Panc1 (cell line): ENCODE measurements at regions not wholly inside any gene's neighbourhood (a gene's known extent, or its start where the extent isn't known, plus 50 kb on each side); places are given as distances from the start of the nearest gene placed in this dataset.

ENCODE experiments used
- ATAC-seq: fragments of 200-7000 bp; cut with Tn5 transposase; 2 replicates; pipeline ENCODE4 v1.9.1; 2020; ENCODE audit warnings: mild to moderate bottlenecking, moderate library complexity
- BruUV-seq: library from RNA; stranded (reverse); fragments of 400-500 nt; replicated peaks from 2 replicates; lab custom pipeline; 2021; lab: Mats Ljungman, UMichigan
- CTCF ChIA-PET: fragments of 300-600 bp; sonication (Branson Sonifier 250); formaldehyde crosslinking; loops from one replicate; lab custom pipeline; 2022; ENCODE audit warnings: antibody characterized with exemption; lab: Charles Lee
- POLR2A ChIA-PET: fragments of 300-600 bp; sonication (Branson Sonifier 250); formaldehyde crosslinking; loops from one replicate; lab custom pipeline; 2022; ENCODE audit warnings: antibody characterized with exemption; lab: Charles Lee
- DNase-seq: peaks from one replicate; pipeline ENCODE4 v3.0.0-alpha.2; 2010; ENCODE audit warnings: low read depth, low spot score
- H3K27ac ChIP-seq: 2 replicates; pipeline ENCODE4 v1.5.1; 2011; ENCODE audit warnings: mild to moderate bottlenecking, low read length, inconsistent platforms
- H3K27me3 ChIP-seq: fragments of 200-500 bp; sonication (Bioruptor generic); 2 replicates; pipeline ENCODE4 v1.6.0; 2014; ENCODE audit warnings: low read length, inconsistent platforms; ENCODE audit not compliant: control insufficient read depth, insufficient read depth
- H3K36me3 ChIP-seq: fragments of 200-500 bp; sonication (Bioruptor generic); 2 replicates; pipeline ENCODE4 v1.5.1; 2014; ENCODE audit warnings: inconsistent platforms, mild to moderate bottlenecking, low read length, moderate library complexity; ENCODE audit not compliant: control insufficient read depth, insufficient read depth
- H3K4me1 ChIP-seq: 2 replicates; pipeline ENCODE4 v1.5.1; 2011; ENCODE audit warnings: inconsistent platforms, mild to moderate bottlenecking, low read length, moderate library complexity; ENCODE audit not compliant: control insufficient read depth, insufficient read depth
- H3K4me3 ChIP-seq, 2 experiments: 2 replicates each; pipeline ENCODE4 v1.5.1; 2011 to 2012; ENCODE audit warnings: low read depth in 2 of 2, low read length in 2 of 2, mild to moderate bottlenecking in 2 of 2, inconsistent platforms in 1 of 2, moderate library complexity in 1 of 2
- H3K9me3 ChIP-seq: fragments of 200-500 bp; sonication (Bioruptor generic); 2 replicates; pipeline ENCODE4 v1.5.1; 2014; ENCODE audit warnings: low read depth, mild to moderate bottlenecking, inconsistent platforms, low read length, moderate library complexity; ENCODE audit not compliant: control insufficient read depth, insufficient read depth
- POLR2AphosphoS5 ChIP-seq: IDR thresholded peaks from 2 replicates; pipeline ENCODE4 v1.6.1; 2012; ENCODE audit warnings: mild to moderate bottlenecking, low read depth, low read length, moderate library complexity
- REST ChIP-seq, 2 experiments: IDR thresholded peaks; 2 replicates each; pipeline ENCODE4 v1.6.1; 2011 to 2012; ENCODE audit warnings: low read depth in 2 of 2, control low read depth in 1 of 2, low read length in 1 of 2, mild to moderate bottlenecking in 1 of 2, moderate library complexity in 1 of 2; ENCODE audit not compliant: insufficient read depth in 1 of 2
- SIN3A ChIP-seq: IDR thresholded peaks from 2 replicates; pipeline ENCODE4 v1.6.1; 2012; ENCODE audit warnings: low read depth, mild to moderate bottlenecking, low read length, moderate library complexity, borderline replicate concordance; ENCODE audit not compliant: insufficient read depth
- TCF7L2 ChIP-seq: IDR thresholded peaks from 2 replicates; pipeline ENCODE4 v1.6.1; 2011; ENCODE audit warnings: mild to moderate bottlenecking, low read depth, low read length, inconsistent platforms
- in situ Hi-C: cut with HindIII; loops from 2 replicates; pipeline ENCODE4 v1.10.0; 2016; ENCODE audit warnings: low sequenced_read_pairs, low pct_unique_long_range_greater_than_20kb
- intact Hi-C: fragments of 100-400 bp; cut with micrococcal nuclease; formaldehyde crosslinking; loops from one replicate; pipeline ENCODE4 v1.10.0; 2022; ENCODE audit not compliant: unreplicated experiment
- TF ChIP-seq, protein P1 (sequence below): fragments of 450-650 bp; IDR thresholded peaks from 2 replicates; pipeline ENCODE4 v1.5.1; 2017; ENCODE audit warnings: mild to moderate bottlenecking

- Histone ChIP-seq H3K27ac (no peak overlapping the region), H3K4me1 (peaks cover 4% of the 10 kb centered on the region; the same call in 1 of the 2 replicates), H3K4me3 (no peak overlapping the region), H3K36me3 (no peaks in the 10 kb centered on the region), H3K9me3 (no peaks in the 10 kb centered on the region), H3K27me3 (peaks cover 34% of the 10 kb centered on the region)
- no TSS peak for BruUV-seq
- in situ Hi-C loops = no loop called here
- no peak for ATAC-seq
- POLR2A ChIA-PET = no interaction called here
- intact Hi-C loops = no loop called here
- CTCF ChIA-PET = no interaction called here
- no peak for DNase-seq
- TF ChIP-seq POLR2AphosphoS5 (no peak), REST (IDR thresholded peaks at IDR 0.05; ENCODE audit: insufficient read depth in 1 of 2, low read depth in 2 of 2, low read length in 1 of 2) (no peak), TCF7L2 (no peak), SIN3A (no peak)
- TF ChIP-seq, protein P1, sequence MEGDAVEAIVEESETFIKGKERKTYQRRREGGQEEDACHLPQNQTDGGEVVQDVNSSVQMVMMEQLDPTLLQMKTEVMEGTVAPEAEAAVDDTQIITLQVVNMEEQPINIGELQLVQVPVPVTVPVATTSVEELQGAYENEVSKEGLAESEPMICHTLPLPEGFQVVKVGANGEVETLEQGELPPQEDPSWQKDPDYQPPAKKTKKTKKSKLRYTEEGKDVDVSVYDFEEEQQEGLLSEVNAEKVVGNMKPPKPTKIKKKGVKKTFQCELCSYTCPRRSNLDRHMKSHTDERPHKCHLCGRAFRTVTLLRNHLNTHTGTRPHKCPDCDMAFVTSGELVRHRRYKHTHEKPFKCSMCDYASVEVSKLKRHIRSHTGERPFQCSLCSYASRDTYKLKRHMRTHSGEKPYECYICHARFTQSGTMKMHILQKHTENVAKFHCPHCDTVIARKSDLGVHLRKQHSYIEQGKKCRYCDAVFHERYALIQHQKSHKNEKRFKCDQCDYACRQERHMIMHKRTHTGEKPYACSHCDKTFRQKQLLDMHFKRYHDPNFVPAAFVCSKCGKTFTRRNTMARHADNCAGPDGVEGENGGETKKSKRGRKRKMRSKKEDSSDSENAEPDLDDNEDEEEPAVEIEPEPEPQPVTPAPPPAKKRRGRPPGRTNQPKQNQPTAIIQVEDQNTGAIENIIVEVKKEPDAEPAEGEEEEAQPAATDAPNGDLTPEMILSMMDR = no peak
Measured at GRCh38 chr18:78861116-78861515, 118.5 kb upstream of the SALL3 start.

DNA sequence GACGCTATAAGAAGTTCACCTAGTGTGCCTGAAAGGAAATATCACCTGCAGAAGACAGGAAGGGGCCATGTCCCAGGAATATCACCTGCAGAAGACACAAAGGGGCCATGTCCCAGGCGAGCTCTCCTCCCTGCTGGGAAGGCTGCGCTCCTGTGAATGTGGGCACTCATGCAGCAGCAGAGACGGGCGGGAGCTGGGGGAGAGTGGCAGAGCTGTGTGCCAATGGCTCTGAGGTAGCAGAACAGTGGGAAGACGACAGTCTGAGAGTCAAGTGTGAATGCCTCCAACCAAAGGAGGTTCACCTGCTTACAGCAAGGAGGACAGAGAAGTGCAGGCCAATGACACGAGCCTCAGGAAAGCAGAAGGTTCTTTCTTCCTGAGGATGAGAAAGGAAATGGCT, 117.9 kb upstream of the SALL3 start:
- POLR2A ChIA-PET = no interaction called here
- intact Hi-C loops (no loop called here), in situ Hi-C loops (no loop called here)
- Histone ChIP-seq H3K4me1 (peaks cover 4% of the 10 kb centered on the region; the same call in 1 of the 2 replicates), H3K27ac (no peak overlapping the region), H3K36me3 (no peaks in the 10 kb centered on the region), H3K4me3 (no peak overlapping the region), H3K27me3 (peaks cover 32% of the 10 kb centered on the region), H3K9me3 (no peaks in the 10 kb centered on the region)
- DNase-seq = no peak
- TF ChIP-seq POLR2AphosphoS5 = no peak
- TF ChIP-seq REST (IDR thresholded peaks at IDR 0.05; ENCODE audit: insufficient read depth in 1 of 2, low read depth in 2 of 2, low read length in 1 of 2) = no peak
- TF ChIP-seq, protein P1 = no peak
- TF ChIP-seq TCF7L2 = no peak
- no peak for TF ChIP-seq SIN3A
- no TSS peak for BruUV-seq
- CTCF ChIA-PET = no interaction called here
- no peak for ATAC-seq
